ENCODE measurements at regions not wholly inside any gene's neighbourhood (a gene's known extent, or its start where the extent isn't known, plus 50 kb on each side); places are given as distances from the start of the nearest gene placed in this dataset.

GRCh38 chr14:65287264-65288131 lies 125.0 kb upstream of the FUT8 start:
- TF ChIP-seq FOXP2 (optimal IDR thresholded peaks at IDR 0.05; ENCODE audit: borderline replicate concordance, extremely low read depth, extremely low read length, insufficient read depth) (no peak), REST (IDR thresholded peaks at IDR 0.05; ENCODE audit: insufficient read depth in 1 of 2, low read depth in 2 of 2, low read length in 2 of 2) (no peak), TAF1 (IDR thresholded peaks at IDR 0.05; ENCODE audit: borderline replicate concordance, insufficient read depth, low read length) (no peak), SIN3A (IDR thresholded peaks at IDR 0.05; ENCODE audit: borderline replicate concordance, insufficient read depth, low read length) (no peak), POLR2AphosphoS5 (IDR thresholded peaks at IDR 0.05; ENCODE audit: low read depth, low read length) (no peak)

- no peak for TF ChIP-seq FOXP2 (optimal IDR thresholded peaks at IDR 0.05; ENCODE audit: borderline replicate concordance, extremely low read depth, extremely low read length, insufficient read depth)
- TF ChIP-seq REST (IDR thresholded peaks at IDR 0.05; ENCODE audit: insufficient read depth in 1 of 2, low read depth in 2 of 2, low read length in 2 of 2): no peak
- TF ChIP-seq SIN3A (IDR thresholded peaks at IDR 0.05; ENCODE audit: borderline replicate concordance, insufficient read depth, low read length): no peak
- TF ChIP-seq TAF1 (IDR thresholded peaks at IDR 0.05; ENCODE audit: borderline replicate concordance, insufficient read depth, low read length): no peak
- no peak for TF ChIP-seq POLR2AphosphoS5 (IDR thresholded peaks at IDR 0.05; ENCODE audit: low read depth, low read length)
These were observed 121.7 kb upstream of the FUT8 start for GRCh38 chr14:65290830-65291229.

GRCh38 chr14:65291531-65291930 lies 121.0 kb upstream of the FUT8 start:
- no peak for TF ChIP-seq REST (IDR thresholded peaks at IDR 0.05; ENCODE audit: insufficient read depth in 1 of 2, low read depth in 2 of 2, low read length in 2 of 2)
- no peak for TF ChIP-seq POLR2AphosphoS5 (IDR thresholded peaks at IDR 0.05; ENCODE audit: low read depth, low read length)
- TF ChIP-seq FOXP2 (optimal IDR thresholded peaks at IDR 0.05; ENCODE audit: borderline replicate concordance, extremely low read depth, extremely low read length, insufficient read depth): no peak
- TF ChIP-seq TAF1 (IDR thresholded peaks at IDR 0.05; ENCODE audit: borderline replicate concordance, insufficient read depth, low read length): no peak
- TF ChIP-seq SIN3A (IDR thresholded peaks at IDR 0.05; ENCODE audit: borderline replicate concordance, insufficient read depth, low read length): no peak

GRCh38 chr14:65294816-65295215 lies 117.7 kb upstream of the FUT8 start:
- TF ChIP-seq TAF1 (IDR thresholded peaks at IDR 0.05; ENCODE audit: borderline replicate concordance, insufficient read depth, low read length) (no peak), REST (IDR thresholded peaks at IDR 0.05; ENCODE audit: insufficient read depth in 1 of 2, low read depth in 2 of 2, low read length in 2 of 2) (no peak), SIN3A (IDR thresholded peaks at IDR 0.05; ENCODE audit: borderline replicate concordance, insufficient read depth, low read length) (no peak), POLR2AphosphoS5 (IDR thresholded peaks at IDR 0.05; ENCODE audit: low read depth, low read length) (no peak), FOXP2 (optimal IDR thresholded peaks at IDR 0.05; ENCODE audit: borderline replicate concordance, extremely low read depth, extremely low read length, insufficient read depth) (no peak)
